Endodermal cell (in vitro differentiated cells): ENCODE measurements at regions not wholly inside any gene's neighbourhood (a gene's known extent, or its start where the extent isn't known, plus 50 kb on each side); places are given as distances from the start of the nearest gene placed in this dataset.

ENCODE experiments used
- DNase-seq: peaks from one replicate; pipeline ENCODE4 v3.0.0-alpha.2; 2017
- H3K27ac ChIP-seq: 2 replicates; pipeline ENCODE4 v1.5.1; 2013; ENCODE audit warnings: mild to moderate bottlenecking, low read depth, low read length, moderate library complexity
- H3K27me3 ChIP-seq: 2 replicates; pipeline ENCODE4 v1.6.1; 2013; ENCODE audit warnings: mild to moderate bottlenecking, low read length, moderate library complexity; ENCODE audit not compliant: insufficient read depth, control insufficient read depth, poor library complexity, severe bottlenecking
- H3K36me3 ChIP-seq: 2 replicates; pipeline ENCODE4 v1.7.0; 2013; ENCODE audit warnings: mild to moderate bottlenecking, low read length, moderate library complexity; ENCODE audit not compliant: control insufficient read depth, insufficient read depth
- H3K4me1 ChIP-seq: one replicate; pipeline ENCODE4 v1.7.0; 2013; ENCODE audit warnings: low read length; ENCODE audit not compliant: control insufficient read depth, insufficient read depth
- H3K4me3 ChIP-seq: 2 replicates; pipeline ENCODE4 v1.5.1; 2013; ENCODE audit warnings: mild to moderate bottlenecking, low read length, moderate library complexity
- H3K9ac ChIP-seq: 2 replicates; pipeline ENCODE4 v1.6.1; 2013; ENCODE audit warnings: mild to moderate bottlenecking, low read length, moderate library complexity; ENCODE audit not compliant: poor library complexity, severe bottlenecking; ENCODE audit errors: extremely low read depth
- H3K9me3 ChIP-seq: 2 replicates; pipeline ENCODE4 v1.6.1; 2013; ENCODE audit warnings: mild to moderate bottlenecking, low read length, moderate library complexity; ENCODE audit not compliant: control insufficient read depth
- H3K27ac Mint-ChIP-seq: 2 replicates; pipeline ENCODE4 v1.8.0; 2020; ENCODE audit warnings: mixed read lengths
- H3K27me3 Mint-ChIP-seq: 2 replicates; pipeline ENCODE4 v1.8.0; 2021; ENCODE audit warnings: mild to moderate bottlenecking, mixed read lengths; ENCODE audit not compliant: insufficient read depth
- H3K36me3 Mint-ChIP-seq: 2 replicates; pipeline ENCODE4 v1.8.0; 2020; ENCODE audit warnings: low read depth, mixed read lengths
- H3K4me1 Mint-ChIP-seq: 2 replicates; pipeline ENCODE4 v1.8.0; 2020; ENCODE audit warnings: mixed read lengths
- H3K4me3 Mint-ChIP-seq: 2 replicates; pipeline ENCODE4 v1.8.0; 2020; ENCODE audit warnings: mild to moderate bottlenecking, moderate library complexity, mixed read lengths
- H3K9me3 Mint-ChIP-seq: 2 replicates; pipeline ENCODE4 v1.8.0; 2020; ENCODE audit warnings: mild to moderate bottlenecking, mixed read lengths
- CTCF ChIP-seq: fragments of 200-600 bp; sonication (generic); conservative IDR thresholded peaks from 2 replicates; pipeline ENCODE4 v1.5.0; 2021; ENCODE audit warnings: antibody characterized with exemption, mild to moderate bottlenecking
- WGBS, 2 experiments: methylation state at CpG; one replicate each; pipeline versions ENCODE4 v1.1.5 to v1.1.7; 2013; ENCODE audit warnings: missing lambda C conversion rate in 2 of 2, mixed read lengths in 1 of 2; ENCODE audit not compliant: insufficient coverage in 1 of 2, insufficient read length in 1 of 2; 5-methylcytosine and 5-hydroxymethylcytosine counted together

GRCh38 chr15:39302936-39303335, 277.9 kb upstream of the THBS1 start:
- no peak for DNase-seq
- no peak for TF ChIP-seq CTCF
- Histone ChIP-seq H3K4me1 (no peaks in the 10 kb centered on the region), H3K9ac (no peak overlapping the region), H3K4me3 (no peak overlapping the region), H3K36me3 (no peaks in the 10 kb centered on the region), H3K27me3 (no peaks in the 10 kb centered on the region), H3K27ac (no peak overlapping the region), H3K9me3 (peaks cover 6% of the 10 kb centered on the region)
- Mint-ChIP-seq H3K27me3 (no peaks in the 10 kb centered on the region), H3K4me1 (no peaks in the 10 kb centered on the region), H3K36me3 (no peaks in the 10 kb centered on the region), H3K27ac (no peak overlapping the region), H3K9me3 (peaks cover 6% of the 10 kb centered on the region), H3K4me3 (no peak overlapping the region)
- 82% methylated on average over 2 of the region's 2 CpGs; no CpG with 5 or more reads in 1 of the 2 experiments for WGBS, 2 experiments

DNA sequence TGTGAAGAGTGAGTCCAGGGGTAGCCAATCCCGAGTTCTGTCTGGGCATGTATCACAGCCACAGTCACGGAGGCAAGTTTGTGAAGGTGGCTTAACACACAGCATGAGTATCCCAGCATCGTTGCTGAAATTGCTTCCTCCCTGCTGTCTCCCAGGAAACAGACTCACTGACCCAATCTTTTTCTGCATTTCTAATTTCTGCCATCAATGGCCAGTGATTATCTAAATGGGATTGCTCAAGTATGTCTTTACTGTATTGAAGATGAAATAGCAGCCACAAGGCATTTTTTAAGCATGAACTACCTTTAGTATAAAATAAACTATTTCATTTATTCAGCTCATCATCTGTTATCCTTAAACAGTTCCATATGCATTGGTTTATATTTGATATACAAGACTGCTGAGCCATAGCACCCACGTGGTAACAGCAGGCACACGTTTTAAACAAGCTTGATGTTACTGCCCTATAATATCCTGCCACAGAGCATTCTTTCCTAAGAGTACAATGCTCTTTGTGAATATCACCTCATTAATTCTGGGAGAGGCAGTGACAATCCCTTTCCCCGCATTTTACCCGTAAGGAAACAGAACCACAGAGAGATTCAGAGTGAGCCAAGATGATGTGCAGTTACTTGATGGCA, 276.6 kb upstream of the THBS1 start:
- no peak overlapping the region for H3K4me3 ChIP-seq
- 77 to 81% methylated on average over 6 to 7 of the region's 7 CpGs for WGBS, 2 experiments
- Mint-ChIP-seq H3K27ac (no peak overlapping the region), H3K27me3 (no peaks in the 10 kb centered on the region), H3K4me1 (no peaks in the 10 kb centered on the region), H3K4me3 (no peak overlapping the region), H3K9me3 (peaks cover 6% of the 10 kb centered on the region), H3K36me3 (no peaks in the 10 kb centered on the region)
- DNase-seq: no peak
- peaks cover 6% of the 10 kb centered on the region for H3K9me3 ChIP-seq
- no peaks in the 10 kb centered on the region for H3K4me1 ChIP-seq
- no peaks in the 10 kb centered on the region for H3K27me3 ChIP-seq
- H3K36me3 ChIP-seq: no peaks in the 10 kb centered on the region
- TF ChIP-seq CTCF: no peak
- no peak overlapping the region for H3K9ac ChIP-seq
- no peak overlapping the region for H3K27ac ChIP-seq

DNA sequence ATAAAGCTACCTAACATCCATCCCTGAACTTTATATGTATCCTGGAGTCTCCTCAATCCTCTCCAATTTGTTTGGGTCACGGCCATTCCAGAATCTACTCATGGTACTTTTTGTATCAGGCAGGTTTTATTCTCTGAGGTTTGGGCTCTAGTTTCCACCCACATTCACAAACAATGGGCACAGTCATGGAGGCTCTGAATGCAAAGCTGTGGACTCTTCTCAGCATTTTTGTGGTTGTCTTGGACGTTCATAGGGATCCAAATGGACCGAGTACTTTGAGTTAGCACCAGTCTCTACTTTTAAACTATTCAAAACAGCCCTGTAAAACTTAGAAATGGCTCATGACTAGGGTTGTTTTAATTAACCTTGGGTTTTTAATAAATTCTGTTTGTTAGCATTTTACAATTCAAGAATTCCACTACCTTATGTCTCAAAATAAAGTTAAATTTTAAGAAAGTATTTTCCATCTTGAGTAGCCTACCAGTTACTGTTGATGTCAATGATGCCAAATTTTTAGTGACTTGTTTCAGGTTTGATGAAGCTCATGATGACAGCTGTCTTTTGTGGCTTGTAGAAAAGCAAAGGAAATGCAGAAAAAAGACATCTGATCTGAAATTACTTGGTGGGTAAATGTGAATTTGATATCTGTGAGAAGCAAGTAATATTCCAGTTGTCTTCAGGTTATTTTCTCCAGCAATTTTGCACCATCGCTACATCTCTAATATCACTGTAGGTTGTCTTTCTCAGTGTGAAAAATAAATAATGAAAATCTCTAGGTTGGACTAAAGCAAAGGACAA, 275.7 kb upstream of the THBS1 start:
- Mint-ChIP-seq H3K4me1 (no peaks in the 10 kb centered on the region), H3K27ac (no peak overlapping the region), H3K27me3 (no peaks in the 10 kb centered on the region), H3K9me3 (peaks cover 6% of the 10 kb centered on the region), H3K36me3 (no peaks in the 10 kb centered on the region), H3K4me3 (no peak overlapping the region)
- DNase-seq: no peak
- no peaks in the 10 kb centered on the region for H3K4me1 ChIP-seq
- no peak overlapping the region for H3K4me3 ChIP-seq
- no peak for TF ChIP-seq CTCF
- H3K9ac ChIP-seq: no peak overlapping the region
- H3K27ac ChIP-seq: no peak overlapping the region
- H3K36me3 ChIP-seq: no peaks in the 10 kb centered on the region
- H3K9me3 ChIP-seq: peaks cover 6% of the 10 kb centered on the region
- no peaks in the 10 kb centered on the region for H3K27me3 ChIP-seq
- WGBS, 2 experiments: 97% methylated on average over 4 of the region's 4 CpGs; no CpG with 5 or more reads in 1 of the 2 experiments
